ENCODE measurements at regions not wholly inside any gene's neighbourhood (a gene's known extent, or its start where the extent isn't known, plus 50 kb on each side); places are given as distances from the start of the nearest gene placed in this dataset.

GRCh38 chr10:131784363-131785120 lies 116.3 kb upstream of the PPP2R2D start:
- no peaks in the 10 kb centered on the region for H3K79me2 ChIP-seq (ENCODE audit: low read length)
- no peak for DNase-seq
- H3K9me3 ChIP-seq (replicated peaks; ENCODE audit: insufficient read depth, low read length) = no peaks in the 10 kb centered on the region
- no peaks in the 10 kb centered on the region for H3K9me2 ChIP-seq (replicated peaks; ENCODE audit: insufficient read depth, low read length)
- no peaks in the 10 kb centered on the region for H3K4me1 ChIP-seq (ENCODE audit: low read length)
- H3K27ac ChIP-seq (ENCODE audit: low read length) = no peak overlapping the region
- H3K4me2 ChIP-seq (ENCODE audit: low read depth, low read length) = no peak overlapping the region
- no peaks in the 10 kb centered on the region for H3F3A ChIP-seq (ENCODE audit: insufficient read depth, low read length)
- H3K27me3 ChIP-seq (replicated peaks; ENCODE audit: insufficient read depth, low read length) = no peaks in the 10 kb centered on the region; the same call in 1 of the 2 replicates
- TF ChIP-seq EZH2 (optimal IDR thresholded peaks at IDR 0.05; ENCODE audit: low read depth, low read length) = no peak
- no peak for TF ChIP-seq CTCF (IDR thresholded peaks at IDR 0.05; ENCODE audit: low read length)
- TF ChIP-seq EZH2phosphoT487 (IDR thresholded peaks at IDR 0.05; ENCODE audit: low read length) = no peak
- no peak overlapping the region for H3K9ac ChIP-seq (ENCODE audit: low read length)
- no peak overlapping the region for H3K4me3 ChIP-seq (ENCODE audit: low read length)
- no peaks in the 10 kb centered on the region for H3K36me3 ChIP-seq (replicated peaks; ENCODE audit: insufficient read depth, low read length)
- H2AFZ ChIP-seq (ENCODE audit: low read length) = no peak overlapping the region
- no peaks in the 10 kb centered on the region for H4K20me1 ChIP-seq (ENCODE audit: insufficient read depth, low read length)

GRCh38 chr10:131785121-131785460 lies 115.7 kb upstream of the PPP2R2D start:
- no peak overlapping the region for H3K4me3 ChIP-seq (ENCODE audit: low read length)
- no peaks in the 10 kb centered on the region for H3K4me1 ChIP-seq (ENCODE audit: low read length)
- no peaks in the 10 kb centered on the region for H4K20me1 ChIP-seq (ENCODE audit: insufficient read depth, low read length)
- no peak overlapping the region for H3K4me2 ChIP-seq (ENCODE audit: low read depth, low read length)
- no peak for TF ChIP-seq CTCF (IDR thresholded peaks at IDR 0.05; ENCODE audit: low read length)
- TF ChIP-seq EZH2phosphoT487 (IDR thresholded peaks at IDR 0.05; ENCODE audit: low read length) = no peak
- no peak for TF ChIP-seq EZH2 (optimal IDR thresholded peaks at IDR 0.05; ENCODE audit: low read depth, low read length)
- H3K27me3 ChIP-seq (replicated peaks; ENCODE audit: insufficient read depth, low read length) = no peaks in the 10 kb centered on the region; the same call in 1 of the 2 replicates
- no peak overlapping the region for H2AFZ ChIP-seq (ENCODE audit: low read length)
- no peaks in the 10 kb centered on the region for H3F3A ChIP-seq (ENCODE audit: insufficient read depth, low read length)
- no peaks in the 10 kb centered on the region for H3K36me3 ChIP-seq (replicated peaks; ENCODE audit: insufficient read depth, low read length)
- H3K9me2 ChIP-seq (replicated peaks; ENCODE audit: insufficient read depth, low read length) = no peaks in the 10 kb centered on the region
- no peak overlapping the region for H3K27ac ChIP-seq (ENCODE audit: low read length)
- no peaks in the 10 kb centered on the region for H3K9me3 ChIP-seq (replicated peaks; ENCODE audit: insufficient read depth, low read length)
- H3K9ac ChIP-seq (ENCODE audit: low read length) = no peak overlapping the region
- no peak for DNase-seq
- no peaks in the 10 kb centered on the region for H3K79me2 ChIP-seq (ENCODE audit: low read length)

GRCh38 chr10:131786756-131787605 lies 113.8 kb upstream of the PPP2R2D start:
- no peaks in the 10 kb centered on the region for H3K4me1 ChIP-seq (ENCODE audit: low read length)
- H3K4me3 ChIP-seq (ENCODE audit: low read length) = no peak overlapping the region
- H3K27me3 ChIP-seq (replicated peaks; ENCODE audit: insufficient read depth, low read length) = no peaks in the 10 kb centered on the region; the same call in 1 of the 2 replicates
- no peaks in the 10 kb centered on the region for H3K9me2 ChIP-seq (replicated peaks; ENCODE audit: insufficient read depth, low read length)
- no peak for TF ChIP-seq EZH2 (optimal IDR thresholded peaks at IDR 0.05; ENCODE audit: low read depth, low read length)
- peak; percentile 59 for TF ChIP-seq CTCF (IDR thresholded peaks at IDR 0.05; ENCODE audit: low read length)
- TF ChIP-seq EZH2phosphoT487 (IDR thresholded peaks at IDR 0.05; ENCODE audit: low read length) = no peak
- no peak overlapping the region for H3K9ac ChIP-seq (ENCODE audit: low read length)
- no peaks in the 10 kb centered on the region for H4K20me1 ChIP-seq (ENCODE audit: insufficient read depth, low read length)
- peak; percentile 34 for DNase-seq
- H3K36me3 ChIP-seq (replicated peaks; ENCODE audit: insufficient read depth, low read length) = no peaks in the 10 kb centered on the region
- no peak overlapping the region for H2AFZ ChIP-seq (ENCODE audit: low read length)
- H3F3A ChIP-seq (ENCODE audit: insufficient read depth, low read length) = no peaks in the 10 kb centered on the region
- no peak overlapping the region for H3K27ac ChIP-seq (ENCODE audit: low read length)
- H3K79me2 ChIP-seq (ENCODE audit: low read length) = no peaks in the 10 kb centered on the region
- no peak overlapping the region for H3K4me2 ChIP-seq (ENCODE audit: low read depth, low read length)
- H3K9me3 ChIP-seq (replicated peaks; ENCODE audit: insufficient read depth, low read length) = no peaks in the 10 kb centered on the region

Data from MM.1S (cell line).